H1 (cell line): ENCODE measurements at regions not wholly inside any gene's neighbourhood (a gene's known extent, or its start where the extent isn't known, plus 50 kb on each side); places are given as distances from the start of the nearest gene placed in this dataset.

Experiments used
- CTCF ChIA-PET: fragments of 300-600 bp; sonication (Branson Sonifier 250); formaldehyde crosslinking; loops from one replicate; lab custom pipeline; 2021; ENCODE audit not compliant: partially characterized antibody; lab: Charles Lee
- POLR2A ChIA-PET: fragments of 300-600 bp; sonication (Branson Sonifier 250); formaldehyde crosslinking; loops from one replicate; lab custom pipeline; 2021; ENCODE audit warnings: inconsistent platforms; ENCODE audit not compliant: partially characterized antibody; lab: Charles Lee
- DNase-seq, 2 experiments: peaks; one replicate each; pipeline versions ENCODE4 v3.0.0 to v3.0.0-alpha.2; 2010 to 2022; ENCODE audit warnings: low spot score in 2 of 2, low read depth in 1 of 2, mixed read lengths in 1 of 2
- FAIRE-seq: peaks from 2 replicates; lab custom pipeline; 2011; peaks lifted over from hg19 to GRCh38; lab: Jason Lieb, UNC
- H2AFZ ChIP-seq: 2 replicates; pipeline ENCODE4 v1.8.1; 2012; ENCODE audit warnings: low read length, inconsistent platforms
- H2AK5ac ChIP-seq: 2 replicates; pipeline ENCODE4 v1.6.1; 2013; ENCODE audit warnings: low read depth, low read length
- H2BK120ac ChIP-seq: replicated peaks from 2 replicates; pipeline ENCODE3; 2013; ENCODE audit warnings: low read depth, low read length, inconsistent platforms
- H2BK12ac ChIP-seq: 2 replicates; pipeline ENCODE4 v1.6.1; 2013; ENCODE audit warnings: low read depth, low read length
- H2BK15ac ChIP-seq: 2 replicates; pipeline ENCODE4 v1.6.1; 2013; ENCODE audit warnings: low read length
- H2BK20ac ChIP-seq: 2 replicates; pipeline ENCODE4 v1.6.1; 2013; ENCODE audit warnings: low read length
- H2BK5ac ChIP-seq: 2 replicates; pipeline ENCODE4 v1.6.1; 2013; ENCODE audit warnings: low read depth, low read length
- H3K14ac ChIP-seq: 2 replicates; pipeline ENCODE4 v1.6.1; 2013; ENCODE audit warnings: inconsistent platforms; ENCODE audit not compliant: insufficient read length
- H3K18ac ChIP-seq: 2 replicates; pipeline ENCODE4 v1.6.1; 2013; ENCODE audit warnings: low read length; ENCODE audit errors: extremely low read depth
- H3K23ac ChIP-seq: 2 replicates; pipeline ENCODE4 v1.6.1; 2013; ENCODE audit warnings: inconsistent platforms; ENCODE audit not compliant: insufficient read length
- H3K23me2 ChIP-seq: 2 replicates; pipeline ENCODE4 v1.6.1; 2013; ENCODE audit warnings: low read depth, low read length
- H3K27ac ChIP-seq: 2 replicates; pipeline ENCODE4 v1.6.1; 2011; ENCODE audit warnings: low read depth, low read length, inconsistent platforms
- H3K27me3 ChIP-seq, 4 experiments: replicated peaks in 1 of 4; 1 replicate in 1 of 4; 2 replicates in 3 of 4; pipeline versions ENCODE4 v1.6.1 to v1.8.1; 2011 to 2013; ENCODE audit warnings: low read length in 3 of 4, mild to moderate bottlenecking in 3 of 4, inconsistent platforms in 2 of 4, mixed read lengths in 2 of 4, moderate library complexity in 1 of 4; ENCODE audit not compliant: control insufficient read depth in 3 of 4, insufficient read depth in 3 of 4; ENCODE audit errors: extremely low read depth in 1 of 4
- H3K36me3 ChIP-seq, 4 experiments: 2 replicates each; pipeline versions ENCODE4 v1.6.1 to v1.8.1; 2011 to 2013; ENCODE audit warnings: mild to moderate bottlenecking in 4 of 4, low read length in 3 of 4, moderate library complexity in 2 of 4, control low read depth in 1 of 4, inconsistent platforms in 1 of 4; ENCODE audit not compliant: insufficient read depth in 4 of 4, control insufficient read depth in 2 of 4
- H3K4ac ChIP-seq: replicated peaks from 2 replicates; pipeline ENCODE3; 2013; ENCODE audit warnings: low read length, low read depth, mixed read lengths, inconsistent platforms; ENCODE audit not compliant: insufficient read length
- H3K4me1 ChIP-seq, 4 experiments: replicated peaks in 1 of 4; 1 replicate in 1 of 4; 2 replicates in 3 of 4; pipeline versions ENCODE4 v1.6.1 to v1.8.1; 2011 to 2013; ENCODE audit warnings: low read length in 3 of 4, inconsistent platforms in 2 of 4, mixed read lengths in 1 of 4; ENCODE audit not compliant: insufficient read depth in 4 of 4, control insufficient read depth in 3 of 4
- H3K4me2 ChIP-seq, 2 experiments: 2 replicates each; pipeline versions ENCODE4 v1.6.1 to v1.8.1; 2011 to 2013; ENCODE audit warnings: low read depth in 2 of 2, low read length in 2 of 2, control low read depth in 1 of 2, inconsistent platforms in 1 of 2, mild to moderate bottlenecking in 1 of 2; ENCODE audit not compliant: insufficient read depth in 1 of 2
- H3K4me3 ChIP-seq, 4 experiments: fragments of 200-600, 300-600 bp in 1 of 4; sonication (generic), shearing (Covaris generic), sonication (Bioruptor Twin) in 1 of 4; 2 replicates each; pipeline versions ENCODE4 v1.5.1 to v1.8.1; 2011 to 2016; ENCODE audit warnings: low read length in 4 of 4, low read depth in 3 of 4, control low read depth in 2 of 4, inconsistent platforms in 2 of 4, mild to moderate bottlenecking in 2 of 4, mixed read lengths in 1 of 4, moderate library complexity in 1 of 4; ENCODE audit not compliant: insufficient read depth in 2 of 4; ENCODE audit errors: extremely low read depth in 1 of 4
- H3K56ac ChIP-seq: replicated peaks from 2 replicates; pipeline ENCODE3; 2013; ENCODE audit warnings: low read depth, mild to moderate bottlenecking, mixed read lengths, low read length, inconsistent platforms; ENCODE audit not compliant: insufficient read length
- H3K79me1 ChIP-seq: 2 replicates; pipeline ENCODE4 v1.6.1; 2013; ENCODE audit warnings: low read depth, low read length, control low read depth
- H3K79me2 ChIP-seq, 2 experiments: 2 replicates each; pipeline versions ENCODE4 v1.6.1 to v1.8.1; 2012 to 2013; ENCODE audit warnings: low read length in 2 of 2, mild to moderate bottlenecking in 2 of 2, inconsistent platforms in 1 of 2; ENCODE audit not compliant: insufficient read depth in 2 of 2, control insufficient read depth in 1 of 2
- H3K9ac ChIP-seq, 4 experiments: replicated peaks in 1 of 4; 1 replicate in 1 of 4; 2 replicates in 3 of 4; pipeline versions ENCODE4 v1.6.1 to v1.8.1; 2011 to 2013; ENCODE audit warnings: low read depth in 3 of 4, low read length in 3 of 4, control low read depth in 2 of 4, mild to moderate bottlenecking in 2 of 4, moderate library complexity in 2 of 4, inconsistent platforms in 1 of 4; ENCODE audit errors: extremely low read depth in 1 of 4
- H3K9me3 ChIP-seq, 2 experiments: 2 replicates each; pipeline versions ENCODE4 v1.6.1 to v1.8.1; 2012 to 2013; ENCODE audit warnings: mild to moderate bottlenecking in 2 of 2, moderate library complexity in 2 of 2, control low read depth in 1 of 2, inconsistent platforms in 1 of 2, low read depth in 1 of 2, low read length in 1 of 2, mixed read lengths in 1 of 2; ENCODE audit not compliant: insufficient read depth in 2 of 2
- H4K20me1 ChIP-seq, 2 experiments: replicated peaks in 1 of 2; 2 replicates each; pipeline versions ENCODE3 to v1.8.1; 2011 to 2013; ENCODE audit warnings: inconsistent platforms in 2 of 2, low read length in 2 of 2, mild to moderate bottlenecking in 1 of 2; ENCODE audit not compliant: insufficient read depth in 2 of 2, control insufficient read depth in 1 of 2
- H4K5ac ChIP-seq: 2 replicates; pipeline ENCODE4 v1.6.1; 2013; ENCODE audit warnings: low read length, low read depth, mixed read lengths, inconsistent platforms; ENCODE audit not compliant: insufficient read length
- H4K8ac ChIP-seq: 2 replicates; pipeline ENCODE4 v1.8.0; 2013; ENCODE audit warnings: mild to moderate bottlenecking, moderate library complexity, low read length, inconsistent platforms; ENCODE audit not compliant: insufficient read depth; ENCODE audit errors: extremely low read depth
- H4K91ac ChIP-seq: replicated peaks from 2 replicates; pipeline ENCODE3; 2013; ENCODE audit warnings: low read length, mixed read lengths, inconsistent platforms; ENCODE audit not compliant: insufficient read length
- BACH1 ChIP-seq: IDR thresholded peaks from 2 replicates; pipeline ENCODE4 v1.6.1; 2012; ENCODE audit warnings: low read length, improper control_type of control experiment
- EP300 ChIP-seq, 2 experiments: IDR thresholded peaks; 1 replicate in 1 of 2; 2 replicates in 1 of 2; pipeline ENCODE4 v1.6.1; 2011 to 2012; ENCODE audit warnings: low read depth in 2 of 2, low read length in 2 of 2, mild to moderate bottlenecking in 2 of 2, borderline replicate concordance in 1 of 2, inconsistent platforms in 1 of 2, moderate library complexity in 1 of 2
- HDAC6 ChIP-seq: IDR thresholded peaks from one replicate; pipeline ENCODE4 v1.7.1; 2012; ENCODE audit warnings: low read depth, mild to moderate bottlenecking, inconsistent platforms, low read length, moderate library complexity
- PHF8 ChIP-seq: fragments of 200-600 bp; sonication (generic); conservative IDR thresholded peaks from 2 replicates; pipeline ENCODE4 v1.7.1; 2012; ENCODE audit warnings: low read depth, mild to moderate bottlenecking, inconsistent platforms, low read length, moderate library complexity
- POLR2A ChIP-seq, 2 experiments: IDR thresholded peaks; 1 replicate in 1 of 2; 2 replicates in 1 of 2; pipeline ENCODE4 v1.6.1; 2011; ENCODE audit warnings: low read depth in 2 of 2, low read length in 2 of 2, mild to moderate bottlenecking in 2 of 2; ENCODE audit errors: control extremely low read depth in 1 of 2
- RXRA ChIP-seq: IDR thresholded peaks from 2 replicates; pipeline ENCODE4 v1.6.1; 2011; ENCODE audit warnings: low read depth, mild to moderate bottlenecking, low read length, moderate library complexity; ENCODE audit not compliant: insufficient read depth
- WGBS, 2 experiments: shearing (Covaris generic) in 1 of 2; methylation state at CpG; one replicate each; pipeline versions ENCODE4 v1.1.6 to v1.1.7; 2013 to 2015; ENCODE audit warnings: low lambda C conversion rate in 2 of 2, mixed read lengths in 2 of 2, inconsistent platforms in 1 of 2, low coverage in 1 of 2, missing lambda C conversion rate in 1 of 2; ENCODE audit not compliant: insufficient replicate concordance in 2 of 2, insufficient coverage in 1 of 2, insufficient read length in 1 of 2; ENCODE audit errors: extremely low coverage in 1 of 2, missing lambda C conversion rate in 1 of 2; 5-methylcytosine and 5-hydroxymethylcytosine counted together

DNA sequence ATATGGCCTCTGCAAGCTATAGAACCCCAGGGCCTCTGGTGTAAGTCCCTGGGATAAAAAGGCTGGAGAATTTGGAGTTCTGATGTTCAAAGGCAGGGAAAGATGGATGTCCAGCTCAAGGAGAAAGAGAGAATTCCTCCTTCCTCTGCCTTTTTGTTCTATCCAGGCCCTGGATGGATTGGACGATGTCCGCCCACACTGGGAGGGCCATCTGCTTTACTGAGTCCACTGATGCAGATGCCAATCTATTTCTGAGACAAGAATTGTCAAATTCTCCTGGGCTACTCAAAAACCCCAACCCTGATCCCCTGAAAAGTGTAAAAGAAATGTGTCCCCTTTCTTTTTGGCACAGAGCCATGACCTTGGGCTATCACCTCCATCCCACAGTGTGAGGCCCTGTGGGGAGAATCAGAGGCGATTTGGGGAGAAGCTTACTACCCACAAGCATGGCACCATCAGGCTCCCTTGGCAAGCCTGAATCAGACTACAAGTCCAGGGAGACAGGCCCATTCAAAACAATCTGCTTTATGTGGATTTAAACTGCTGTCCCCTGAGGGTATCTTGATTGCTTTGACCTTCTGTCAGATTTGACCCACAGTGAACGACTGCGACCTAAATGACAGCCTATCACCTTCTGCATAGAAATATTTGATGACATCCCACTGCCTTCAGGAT is 334.0 kb downstream of the NUAK1 start:
- H3K4ac ChIP-seq: no peak overlapping the region
- no peak overlapping the region for H3K4me3 ChIP-seq
- H3K79me2 ChIP-seq: no peaks in the 10 kb centered on the region
- H4K5ac ChIP-seq: no peak overlapping the region
- no peak overlapping the region for H4K8ac ChIP-seq
- H3K9ac ChIP-seq: no peak overlapping the region
- H3K56ac ChIP-seq: no peak overlapping the region
- no peak overlapping the region for H2BK5ac ChIP-seq
- H3K4me1 ChIP-seq: no peaks in the 10 kb centered on the region
- no peaks in the 10 kb centered on the region for H3K36me3 ChIP-seq
- H3K23me2 ChIP-seq: no peaks in the 10 kb centered on the region; the same call in 1 of the 2 replicates
- no peaks in the 10 kb centered on the region for H4K20me1 ChIP-seq
- no peak overlapping the region for H3K14ac ChIP-seq
- TF ChIP-seq RXRA (no peak), POLR2A (IDR thresholded peaks at IDR 0.05; ENCODE audit: control extremely low read depth in 1 of 2, low read depth in 2 of 2, low read length in 2 of 2) (no peak), BACH1 (no peak), EP300 (IDR thresholded peaks at IDR 0.05; ENCODE audit: borderline replicate concordance in 1 of 2, low read depth in 2 of 2, low read length in 2 of 2) (no peak), HDAC6 (no peak), PHF8 (no peak)
- ChIA-PET CTCF (interaction anchor here (1.1 kb wide), 1 partner anchor 10 kb away, joined by 3 read pairs; no protein-coding TSS in a partner anchor), POLR2A (no interaction called here)
- H2BK20ac ChIP-seq: no peak overlapping the region
- H2BK12ac ChIP-seq: no peak overlapping the region
- no peak overlapping the region for H3K18ac ChIP-seq
- WGBS, 2 experiments: 92% methylated on average over 5 of the region's 5 CpGs; no CpG with 5 or more reads in 1 of the 2 experiments
- H4K91ac ChIP-seq: no peak overlapping the region
- H2AFZ ChIP-seq: no peak overlapping the region
- H3K27me3 ChIP-seq: peaks cover 0 to 1% (median 0%) of the 10 kb centered on the region in 4 experiments; a peak in 1 of 7 replicates
- DNase-seq (no peak), FAIRE-seq (no peak)
- H3K4me2 ChIP-seq: no peak overlapping the region
- no peak overlapping the region for H2AK5ac ChIP-seq
- no peaks in the 10 kb centered on the region for H3K79me1 ChIP-seq
- no peak overlapping the region for H2BK120ac ChIP-seq
- H3K27ac ChIP-seq: no peak overlapping the region
- H3K23ac ChIP-seq: no peak overlapping the region
- H2BK15ac ChIP-seq: no peak overlapping the region
- no peaks in the 10 kb centered on the region for H3K9me3 ChIP-seq
